GM12878 (cell line): ENCODE measurements at regions not wholly inside any gene's neighbourhood (a gene's known extent, or its start where the extent isn't known, plus 50 kb on each side); places are given as distances from the start of the nearest gene placed in this dataset.

Source experiments
- ATAC-seq: fragments of 200-7000 bp; cut with Tn5 transposase; 3 replicates; pipeline ENCODE4 v1.9.1; 2020; ENCODE audit warnings: mild to moderate bottlenecking, moderate library complexity
- BruUV-seq: library from RNA; stranded (reverse); fragments of 400-500 nt; replicated peaks from 2 replicates; lab custom pipeline; 2021; lab: Mats Ljungman, UMichigan
- CTCF ChIA-PET: fragments of 300-600 bp; sonication (Branson Sonifier 250); formaldehyde crosslinking; extraction: SDS; loops from one replicate; lab custom pipeline; 2021; ENCODE audit warnings: inconsistent platforms; lab: Yijun Ruan, JAX
- POLR2A ChIA-PET: fragments of 350-600 bp; formaldehyde crosslinking; extraction: SDS; loops from one replicate; lab custom pipeline; 2021; ENCODE audit warnings: inconsistent platforms; lab: Charles Lee
- RAD21 ChIA-PET: fragments of 300-600 bp; sonication (Branson Sonifier 250); formaldehyde crosslinking; loops from one replicate; lab custom pipeline; 2023; ENCODE audit warnings: antibody characterized with exemption; ENCODE audit not compliant: unreplicated experiment; lab: Charles Lee
- SMC1A ChIA-PET: fragments of 300-600 bp; sonication (Branson Sonifier 250); formaldehyde crosslinking; loops from one replicate; lab custom pipeline; 2023; ENCODE audit not compliant: unreplicated experiment, uncharacterized antibody; lab: Charles Lee
- DNase-seq: peaks from one replicate; pipeline ENCODE4 v3.0.0-alpha.2; 2011; ENCODE audit warnings: low read depth, low spot score
- FAIRE-seq: peaks from 3 replicates; lab custom pipeline; 2011; peaks lifted over from hg19 to GRCh38; lab: Jason Lieb, UNC
- H2AFZ ChIP-seq: 2 replicates; pipeline ENCODE4 v1.6.0; 2011; ENCODE audit warnings: low read depth, low read length, control low read depth; ENCODE audit not compliant: control insufficient read depth
- H3K27ac ChIP-seq: 2 replicates; pipeline ENCODE4 v1.5.1; 2011; ENCODE audit warnings: control low read depth; ENCODE audit not compliant: control insufficient read depth, insufficient read depth
- H3K27me3 ChIP-seq, 2 experiments: replicated peaks in 1 of 2; 2 replicates each; pipeline versions ENCODE4 v1.6.0 to v1.6.1; 2011; ENCODE audit warnings: low read length in 1 of 2; ENCODE audit not compliant: control insufficient read depth in 2 of 2, insufficient read depth in 2 of 2
- H3K36me3 ChIP-seq, 2 experiments: 2 replicates each; pipeline ENCODE4 v1.5.1; 2011; ENCODE audit warnings: low read length in 1 of 2; ENCODE audit not compliant: control insufficient read depth in 2 of 2, insufficient read depth in 2 of 2
- H3K4me1 ChIP-seq: 2 replicates; pipeline ENCODE4 v1.6.1; 2011; ENCODE audit warnings: mild to moderate bottlenecking, low read length, moderate library complexity, mixed read lengths; ENCODE audit not compliant: control insufficient read depth, insufficient read depth
- H3K4me2 ChIP-seq: 2 replicates; pipeline ENCODE4 v1.6.0; 2011; ENCODE audit warnings: control low read depth; ENCODE audit not compliant: control insufficient read depth, insufficient read depth
- H3K4me3 ChIP-seq: fragments of 200-600 bp; sonication (generic); 2 replicates; pipeline ENCODE4 v1.5.1; 2016
- H3K79me2 ChIP-seq: 2 replicates; pipeline ENCODE4 v1.6.0; 2011; ENCODE audit warnings: low read length; ENCODE audit not compliant: control insufficient read depth, insufficient read depth
- H3K9ac ChIP-seq: 2 replicates; pipeline ENCODE4 v1.8.0; 2011; ENCODE audit warnings: low read length, control low read depth, mixed read lengths; ENCODE audit not compliant: control insufficient read depth, insufficient read depth
- H3K9me3 ChIP-seq: replicated peaks from 3 replicates; pipeline ENCODE4 v1.5.1; 2011; ENCODE audit warnings: mild to moderate bottlenecking, low read length; ENCODE audit not compliant: control insufficient read depth, insufficient read depth
- H4K20me1 ChIP-seq: 2 replicates; pipeline ENCODE4 v1.6.0; 2011; ENCODE audit not compliant: control insufficient read depth, insufficient read depth
- ATF2 ChIP-seq: IDR thresholded peaks from 2 replicates; pipeline ENCODE4 v1.6.1; 2012; ENCODE audit warnings: low read length, inconsistent platforms
- EGR1 ChIP-seq, 2 experiments: IDR thresholded peaks; 1 replicate in 1 of 2; 2 replicates in 1 of 2; pipeline ENCODE4 v1.6.1; 2011 to 2012; ENCODE audit warnings: low read depth in 2 of 2, low read length in 2 of 2, borderline replicate concordance in 1 of 2, mild to moderate bottlenecking in 1 of 2, moderate library complexity in 1 of 2
- EP300 ChIP-seq, 2 experiments: fragments of 150-350 bp in 1 of 2; IDR thresholded peaks; 2 replicates each; pipeline ENCODE4 v1.6.1; 2011 to 2012; ENCODE audit warnings: low read depth in 2 of 2, low read length in 2 of 2, borderline replicate concordance in 1 of 2, improper control_type of control experiment in 1 of 2, inconsistent platforms in 1 of 2; ENCODE audit not compliant: control insufficient read depth in 1 of 2
- HDAC6 ChIP-seq: fragments of 200-600 bp; sonication (generic); IDR thresholded peaks from one replicate; pipeline ENCODE4 v1.8.0; 2017; ENCODE audit warnings: antibody characterized with exemption; ENCODE audit not compliant: unreplicated experiment
- MXI1 ChIP-seq: fragments of 150-350 bp; IDR thresholded peaks from 2 replicates; pipeline ENCODE4 v1.6.1; 2011; ENCODE audit warnings: low read depth, mild to moderate bottlenecking, inconsistent platforms, low read length, improper control_type of control experiment
- PAX8 ChIP-seq: fragments of 450-650 bp; IDR thresholded peaks from 2 replicates; pipeline ENCODE4 v1.6.1; 2017; ENCODE audit warnings: mild to moderate bottlenecking, moderate library complexity
- PKNOX1 ChIP-seq: fragments of 450-650 bp; IDR thresholded peaks from 2 replicates; pipeline ENCODE4 v1.6.1; 2016; ENCODE audit warnings: mild to moderate bottlenecking
- POLR2AphosphoS2 ChIP-seq: IDR thresholded peaks from 2 replicates; pipeline ENCODE4 v1.6.1; 2011; ENCODE audit warnings: low read depth, mild to moderate bottlenecking, low read length, improper control_type of control experiment, moderate library complexity
- ZNF24 ChIP-seq: fragments of 450-650 bp; IDR thresholded peaks from 2 replicates; pipeline ENCODE4 v1.6.1; 2017; ENCODE audit warnings: antibody characterized with exemption, mild to moderate bottlenecking
- WGBS: methylation state at CpG from one replicate; pipeline ENCODE4 v1.1.6; 2016; ENCODE audit warnings: low lambda C conversion rate; ENCODE audit not compliant: insufficient replicate concordance, insufficient coverage; ENCODE audit errors: missing lambda C conversion rate; 5-methylcytosine and 5-hydroxymethylcytosine counted together
- in situ Hi-C: fragments of 300-500 bp; cut with MboI; formaldehyde crosslinking; loops from 9 replicates; pipeline ENCODE4 v1.14.3; 2018; ENCODE audit warnings: mixed read lengths
- intact Hi-C: fragments of 100-400 bp; cut with micrococcal nuclease; formaldehyde crosslinking; loops from one replicate; pipeline ENCODE4 v1.14.2; 2022; ENCODE audit not compliant: unreplicated experiment

GRCh38 chr5:61610678-61611024, 278.6 kb downstream of the ZSWIM6 start (continued):
- TF ChIP-seq ATF2 (no peak), MXI1 (no peak), HDAC6 (no peak), POLR2AphosphoS2 (no peak), PKNOX1 (no peak), EGR1 (IDR thresholded peaks at IDR 0.05; ENCODE audit: borderline replicate concordance in 1 of 2, low read depth in 2 of 2, low read length in 2 of 2) (no peak), PAX8 (no peak)

GRCh38 chr5:61612431-61612830, 280.4 kb downstream of the ZSWIM6 start:
- Histone ChIP-seq H3K36me3 (no peaks in the 10 kb centered on the region), H3K27ac (no peak overlapping the region), H3K27me3 (no peaks in the 10 kb centered on the region), H2AFZ (no peak overlapping the region), H4K20me1 (no peaks in the 10 kb centered on the region), H3K4me3 (no peak overlapping the region), H3K9ac (no peak overlapping the region), H3K4me1 (no peaks in the 10 kb centered on the region)
- FAIRE-seq (no peak), ATAC-seq (no peak)
- RAD21 ChIA-PET, result no interaction called here
- SMC1A ChIA-PET, result no interaction called here
- POLR2A ChIA-PET, result no interaction called here
- in situ Hi-C loops, result no loop called here
- 67% methylated on average over 8 of the region's 8 CpGs for WGBS
- TF ChIP-seq ZNF24 (no peak), EP300 (IDR thresholded peaks at IDR 0.05; ENCODE audit: borderline replicate concordance in 1 of 2, control insufficient read depth in 1 of 2, low read depth in 2 of 2, low read length in 2 of 2) (no peak)
- TF ChIP-seq, all 136 proteins: peak for 0
- CTCF ChIA-PET, result no interaction called here
- no peak overlapping the region for H3K4me2 ChIP-seq
- no peak for DNase-seq
- H3K79me2 ChIP-seq, result no peaks in the 10 kb centered on the region
- intact Hi-C loops, result no loop called here
- no peaks in the 10 kb centered on the region for H3K9me3 ChIP-seq
- BruUV-seq, result no TSS peak
